ENCODE measurements at regions not wholly inside any gene's neighbourhood (a gene's known extent, or its start where the extent isn't known, plus 50 kb on each side); places are given as distances from the start of the nearest gene placed in this dataset.
"Not testable (repeated sequence)": the region's sequence is repeated elsewhere in the genome, so short reads cannot be mapped to it uniquely, and the experiment has no call there.

DNA sequence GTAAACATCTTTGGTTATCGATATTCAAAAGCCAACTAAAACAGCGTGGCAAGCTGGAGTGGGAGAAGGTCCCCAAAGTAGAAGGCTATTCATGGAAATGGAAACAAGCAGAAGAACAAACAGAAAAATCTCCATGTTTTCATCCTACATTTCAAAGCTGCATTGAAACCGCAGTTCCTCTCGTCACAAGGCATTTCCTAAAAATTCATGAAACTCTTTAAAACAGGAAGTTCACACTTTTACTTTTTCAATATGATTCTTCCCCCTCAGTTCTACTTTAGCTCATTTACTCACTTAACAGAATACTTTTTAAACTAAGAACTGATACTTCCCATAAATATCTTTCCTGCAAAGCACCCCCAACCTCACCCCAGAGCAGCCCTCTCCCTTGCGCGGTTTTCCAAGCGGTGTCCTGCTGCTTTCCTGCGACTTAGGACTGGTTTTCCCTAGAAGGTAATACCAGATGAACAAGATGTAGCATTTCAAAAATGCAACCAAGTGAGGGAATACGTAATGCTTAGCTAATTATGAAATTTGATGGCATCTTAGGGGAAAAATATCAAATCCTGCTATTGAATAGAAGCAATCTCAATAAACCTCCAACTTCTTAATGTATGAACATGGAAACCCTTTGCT, 228.3 kb upstream of the PKN2 start:
- no peak for DNase-seq

DNA sequence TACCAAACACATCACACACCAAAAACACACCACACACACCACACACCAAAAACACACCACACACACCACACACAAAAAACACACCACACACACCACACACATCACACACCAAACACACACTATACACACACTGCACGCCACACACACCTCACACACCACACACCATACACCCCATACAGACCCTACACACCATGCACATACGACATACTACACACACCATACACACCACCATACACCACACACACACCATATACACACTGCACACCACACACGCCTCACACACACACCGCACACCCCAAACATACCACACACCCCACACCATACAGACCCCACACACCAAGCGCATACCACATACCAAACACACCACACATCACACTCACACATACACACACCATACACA, 226.9 kb upstream of the PKN2 start:
- no peak for DNase-seq

DNA sequence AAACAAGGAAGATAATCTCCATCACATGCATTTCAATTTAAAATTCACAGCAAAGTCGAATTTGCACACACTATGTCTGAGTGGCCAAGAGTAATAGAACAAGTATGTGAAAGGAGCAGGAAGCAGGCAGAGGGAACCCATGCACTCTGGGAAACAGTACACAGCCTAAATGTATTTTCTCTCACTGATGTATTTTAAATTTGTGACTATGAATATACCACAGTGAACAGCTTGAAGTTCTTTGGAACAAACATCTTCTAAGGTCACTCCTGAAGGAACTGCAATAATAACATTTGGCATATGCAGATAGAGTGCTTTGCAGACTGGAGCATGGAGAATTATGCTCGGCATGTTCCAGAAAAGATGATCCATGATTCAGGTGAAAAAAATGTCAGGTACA, 223.1 kb upstream of the PKN2 start:
- DNase-seq: no peak

DNA sequence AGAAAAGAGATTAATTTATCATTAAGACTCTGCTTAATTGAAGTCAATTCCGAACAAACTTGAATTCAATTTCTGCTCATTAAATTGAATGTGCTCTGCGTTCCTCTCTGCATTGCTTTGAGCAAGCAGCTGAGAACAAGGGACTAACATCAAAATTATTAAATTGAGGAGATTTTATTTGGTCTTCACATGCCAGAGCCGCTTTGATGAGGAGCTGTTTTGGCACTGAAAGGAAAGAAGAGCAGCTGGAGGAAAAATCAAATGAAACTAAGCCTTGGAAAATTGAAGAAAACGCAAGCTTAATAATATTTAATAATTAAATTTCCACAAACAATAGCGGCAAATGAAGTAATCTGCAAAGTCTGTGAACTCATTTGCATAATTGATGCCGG, 222.0 kb upstream of the PKN2 start:
- DNase-seq: no peak

DNA sequence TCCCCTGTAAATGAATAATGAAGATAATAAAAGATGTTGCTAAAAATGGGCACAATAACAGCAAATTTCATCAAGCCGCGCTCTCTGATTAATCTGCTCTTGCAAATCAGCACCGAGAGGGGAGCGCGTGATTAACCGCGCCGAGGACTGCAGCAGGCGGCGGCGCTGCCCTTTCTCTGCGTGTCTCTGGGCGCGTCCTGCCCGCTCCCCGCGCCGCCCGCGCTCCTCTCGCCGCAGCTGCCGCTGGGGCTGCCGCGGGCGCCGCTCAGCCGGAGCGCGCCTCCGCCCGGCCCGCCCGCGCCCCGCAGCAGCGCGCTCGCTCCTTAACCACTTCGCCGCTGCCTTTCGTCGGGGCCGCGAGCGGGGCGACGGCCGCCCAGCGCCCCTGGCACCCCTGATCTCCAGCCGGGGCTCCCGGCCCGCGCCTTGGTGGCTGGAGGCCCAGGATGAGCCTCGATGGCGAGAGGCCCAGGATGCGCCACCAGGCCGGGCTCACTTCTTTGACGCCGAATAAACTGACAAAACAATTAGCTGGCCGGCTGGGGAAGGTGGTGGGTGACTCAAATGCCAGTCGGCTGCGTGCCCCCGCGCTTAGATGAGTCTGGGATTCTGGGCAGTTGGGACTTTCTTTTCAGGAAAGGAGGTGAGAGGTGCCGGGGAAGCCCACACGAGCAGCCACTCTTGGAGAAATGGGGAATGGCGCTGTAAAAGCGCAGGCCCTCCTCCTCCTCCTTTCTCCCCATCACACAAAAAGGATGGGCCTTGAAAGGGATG, 221.4 kb upstream of the PKN2 start:
- DNase-seq: no peak

DNA sequence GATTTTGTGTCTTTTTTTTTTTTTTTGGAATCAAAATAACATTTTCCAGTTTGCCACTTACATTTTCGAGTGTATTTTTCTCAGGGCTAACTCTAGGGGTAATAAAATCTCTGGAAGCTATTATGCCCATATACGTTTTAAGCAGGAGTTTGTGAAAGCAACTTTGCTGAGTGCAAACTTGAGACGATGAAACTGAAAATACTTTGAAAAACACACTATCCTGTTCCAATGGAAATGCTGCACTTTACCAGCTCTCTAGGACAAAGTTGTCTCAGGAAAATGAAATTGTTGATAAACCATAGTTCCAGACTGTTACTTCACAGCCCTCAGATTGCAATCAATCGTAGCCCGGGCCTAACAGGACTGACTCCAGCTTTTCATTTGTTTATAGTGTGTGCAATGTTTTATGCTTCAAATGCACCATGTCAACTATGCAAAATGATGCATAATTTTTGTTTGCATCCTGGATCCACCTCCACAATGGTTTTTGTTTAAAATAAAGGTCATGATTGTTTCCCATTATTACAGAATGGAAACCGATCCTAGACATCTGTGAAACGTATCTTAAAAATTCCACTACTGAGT, 220.6 kb upstream of the PKN2 start:
- no peak for DNase-seq

DNA sequence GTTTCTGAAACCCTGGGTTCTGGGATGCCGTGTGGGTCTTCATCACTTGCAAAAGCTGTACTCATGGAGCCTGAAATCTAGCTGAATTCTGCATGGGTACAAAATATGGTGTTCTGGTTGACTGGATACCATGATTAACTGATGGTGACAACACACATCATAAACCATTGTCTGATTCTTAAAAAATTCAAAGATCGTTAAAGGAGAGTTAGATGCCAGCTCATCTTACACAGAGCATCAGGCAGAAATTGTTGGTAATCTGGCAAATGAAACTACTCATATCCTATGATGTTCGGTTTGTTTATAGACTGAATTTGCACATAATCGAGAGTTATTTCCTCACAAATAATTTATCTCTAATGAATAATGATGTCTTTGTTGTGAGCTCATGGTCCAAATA, 218.1 kb upstream of the PKN2 start:
- no peak for DNase-seq

DNA sequence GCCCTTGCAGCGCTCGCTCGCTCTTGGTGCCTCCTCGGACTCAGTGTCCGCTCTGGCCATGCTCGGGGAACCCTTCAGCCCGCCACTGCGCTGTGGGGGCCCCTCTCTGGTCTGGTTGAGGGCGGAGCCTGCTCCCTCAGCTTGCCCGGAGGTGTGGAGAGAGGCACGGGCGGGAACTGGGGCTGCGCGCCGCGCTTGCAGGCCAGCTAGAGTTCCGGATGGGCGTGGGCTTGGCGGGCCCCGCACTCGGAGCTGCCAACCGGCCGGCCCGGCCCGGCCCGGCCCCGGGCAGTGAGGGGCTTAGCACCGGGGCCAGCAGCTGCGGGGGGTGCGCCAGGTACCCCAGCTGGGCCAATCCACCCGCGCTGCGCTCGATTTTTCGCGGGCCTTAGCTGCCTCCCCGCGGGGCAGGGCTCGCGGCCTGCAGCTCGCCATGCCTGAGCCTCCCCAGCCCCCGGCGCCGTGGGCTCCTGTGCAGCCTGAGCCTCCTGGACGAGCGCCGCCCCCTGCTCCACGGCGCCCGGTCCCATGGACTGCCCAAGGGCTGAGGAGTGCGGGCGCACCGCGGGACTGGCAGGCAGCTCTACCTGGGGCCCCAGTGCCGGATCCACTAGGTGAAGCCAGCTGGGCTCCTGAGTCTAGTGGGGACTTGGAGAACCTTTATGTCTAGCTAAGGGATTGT, 217.0 kb upstream of the PKN2 start:
- DNase-seq: no peak

DNA sequence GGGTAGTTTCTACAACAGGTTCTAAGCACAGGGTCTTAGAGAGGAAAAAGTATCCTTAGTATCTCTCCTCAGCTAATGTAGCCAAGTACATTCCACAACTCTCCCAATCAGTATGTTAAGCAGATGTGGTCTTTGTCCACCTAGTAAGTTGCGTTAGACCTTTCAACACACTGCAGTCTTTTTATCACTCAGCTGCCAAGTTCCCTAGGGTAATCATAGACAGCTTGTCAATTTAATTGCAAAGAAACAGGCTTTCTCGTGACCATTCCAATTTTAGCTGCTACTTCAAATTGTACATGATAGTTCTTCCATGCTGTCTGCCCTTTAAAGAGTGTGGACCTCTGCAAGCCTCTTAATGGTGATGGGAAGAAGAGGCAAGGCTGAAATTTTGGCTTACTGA, 211.8 kb upstream of the PKN2 start:
- DNase-seq: no peak

DNA sequence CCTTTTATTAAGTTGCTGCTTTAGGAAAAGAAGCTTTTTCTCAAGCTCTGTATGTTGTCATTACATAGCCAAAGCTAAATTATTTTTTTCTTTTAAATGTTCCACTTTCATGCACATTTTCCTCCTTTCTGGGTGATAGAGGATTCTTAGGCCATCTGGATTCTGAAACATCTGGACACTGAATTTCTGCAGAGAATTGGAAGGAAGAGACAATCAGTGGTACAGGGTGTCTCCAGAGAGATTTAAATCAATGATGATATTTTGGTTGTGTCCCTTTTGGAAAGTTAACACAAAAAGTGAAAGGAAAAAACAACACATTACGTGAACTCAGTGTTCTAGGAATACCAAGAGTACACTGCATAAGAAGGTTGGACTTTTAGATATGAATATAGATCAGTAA, 211.4 kb upstream of the PKN2 start:
- DNase-seq: no peak

DNA sequence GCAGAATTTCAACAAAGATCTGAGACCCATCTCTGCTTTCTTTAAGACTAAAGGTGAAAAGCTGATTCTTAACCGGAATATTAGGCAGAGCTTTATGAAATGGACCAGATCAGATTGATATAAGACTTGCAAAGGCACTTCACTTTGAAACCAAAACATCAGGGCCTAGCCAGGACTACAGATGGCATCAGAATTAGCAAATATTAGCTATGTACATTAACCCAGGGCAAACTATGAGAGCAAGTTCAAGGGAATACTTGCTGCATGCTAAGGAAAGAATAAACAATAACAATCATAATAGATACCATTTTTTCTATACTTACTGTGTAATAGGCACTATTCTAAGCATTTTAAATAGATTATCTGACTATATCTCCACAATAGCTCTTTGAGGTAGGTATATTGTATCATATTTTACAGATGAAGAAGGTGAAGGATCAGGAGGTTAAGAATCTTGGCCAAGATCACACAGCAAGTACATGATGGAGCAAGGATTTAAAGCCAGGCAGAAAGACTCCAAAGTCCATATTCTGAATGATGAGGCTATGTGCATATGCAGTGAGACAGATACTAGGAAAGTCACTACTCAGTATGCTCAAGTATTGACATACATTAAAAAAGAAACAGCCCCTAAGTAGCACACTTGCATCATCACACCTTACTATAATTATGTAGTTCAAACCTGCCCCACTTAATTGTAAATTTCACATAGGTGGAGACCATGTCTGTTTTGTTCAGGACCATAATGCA, 209.3 kb upstream of the PKN2 start:
- DNase-seq: no peak

DNA sequence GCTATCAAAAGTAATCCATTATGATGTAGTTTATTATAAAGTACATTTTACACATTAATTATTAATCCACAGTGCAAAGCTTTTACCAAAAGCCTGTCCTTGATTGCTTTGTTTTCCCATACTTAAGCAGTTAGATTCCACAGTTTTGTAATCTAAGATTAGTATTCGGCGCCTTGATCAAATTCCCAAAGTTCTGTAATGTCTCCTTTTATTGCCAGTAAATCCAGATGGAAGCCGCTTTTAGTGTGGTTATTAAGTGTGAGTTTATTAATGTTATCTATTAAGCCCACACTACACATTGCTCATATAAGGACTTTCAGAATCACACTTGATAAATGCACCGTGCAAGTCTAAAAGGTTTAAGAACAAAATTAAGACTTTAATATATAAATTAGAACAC, 199.2 kb upstream of the PKN2 start:
- no peak for DNase-seq

DNA sequence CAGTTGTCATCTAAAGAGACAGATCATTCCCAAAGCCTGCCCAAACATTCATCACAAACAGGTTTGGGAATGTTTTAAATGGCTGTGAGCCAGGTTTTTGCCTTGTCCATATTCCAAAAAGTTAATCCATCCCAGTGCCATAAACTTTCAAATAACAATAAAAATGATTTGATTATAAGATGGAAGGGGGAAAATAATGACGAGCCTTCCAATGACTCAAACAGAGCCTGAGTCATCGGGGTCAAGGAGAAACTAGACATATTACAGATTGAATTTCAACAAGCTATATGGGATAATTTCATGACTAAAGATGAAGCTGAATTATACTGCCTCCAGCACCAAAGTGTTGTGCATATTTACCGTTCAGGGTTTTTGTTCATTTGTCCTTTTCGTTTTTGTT, 195.8 kb upstream of the PKN2 start:
- DNase-seq: no peak

DNA sequence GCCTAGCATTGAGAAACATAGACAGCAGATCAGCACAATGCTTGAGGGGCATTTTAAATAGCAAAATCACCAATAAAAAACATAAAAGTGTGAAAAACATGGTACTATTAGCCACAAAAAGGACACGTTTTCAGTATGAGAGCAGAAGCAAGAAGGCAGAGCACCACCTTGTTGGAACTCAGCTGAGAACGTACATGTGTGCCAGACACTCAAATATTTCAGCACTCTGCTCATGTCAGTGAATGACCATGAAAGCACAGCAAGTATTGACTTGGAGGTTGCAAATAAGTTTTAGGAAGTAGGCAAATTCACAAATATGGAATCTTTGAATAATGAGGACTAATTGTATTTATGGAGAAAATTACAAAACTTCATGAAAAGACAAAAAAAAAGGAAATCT, 193.4 kb upstream of the PKN2 start:
- no peak for DNase-seq

DNA sequence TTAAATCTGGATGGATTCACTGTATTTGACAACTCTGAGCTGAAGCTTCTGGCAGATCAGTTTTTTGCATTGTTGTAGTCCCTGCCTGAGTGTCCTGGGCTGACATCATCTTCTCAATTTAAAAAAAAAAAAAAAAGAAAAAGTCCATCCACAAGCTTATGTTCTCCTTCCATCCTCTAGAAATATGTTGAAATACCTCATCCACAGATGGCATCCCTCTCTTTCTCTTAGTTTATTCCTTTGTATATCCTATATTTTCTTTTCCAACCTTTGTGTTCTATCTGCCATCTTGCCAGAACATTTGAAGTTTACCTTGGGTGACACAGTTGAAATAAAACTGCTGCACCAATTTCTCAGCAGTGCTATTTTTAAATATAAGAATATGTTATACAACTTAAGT, 184.4 kb upstream of the PKN2 start:
- DNase-seq: no peak

DNA sequence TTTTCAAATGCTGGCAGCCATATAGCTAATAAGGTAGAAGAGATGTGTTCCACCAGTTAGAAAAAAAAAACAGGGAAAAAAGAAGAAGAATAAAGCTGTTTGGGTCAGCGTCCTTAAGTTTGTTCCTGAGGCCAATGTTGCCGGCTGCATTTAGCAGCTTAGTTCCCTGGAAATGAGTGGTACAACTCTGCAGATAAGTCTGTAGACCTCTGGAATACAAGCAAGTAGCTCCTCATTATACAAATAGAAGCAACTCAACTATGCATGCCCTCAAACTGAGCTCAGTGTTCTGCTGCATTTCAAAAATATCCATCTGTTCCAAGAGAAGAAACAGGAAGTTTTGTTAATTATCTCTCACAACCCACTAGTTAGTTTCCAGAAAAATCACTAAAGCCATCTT, 181.2 kb upstream of the PKN2 start:
- DNase-seq: no peak

DNA sequence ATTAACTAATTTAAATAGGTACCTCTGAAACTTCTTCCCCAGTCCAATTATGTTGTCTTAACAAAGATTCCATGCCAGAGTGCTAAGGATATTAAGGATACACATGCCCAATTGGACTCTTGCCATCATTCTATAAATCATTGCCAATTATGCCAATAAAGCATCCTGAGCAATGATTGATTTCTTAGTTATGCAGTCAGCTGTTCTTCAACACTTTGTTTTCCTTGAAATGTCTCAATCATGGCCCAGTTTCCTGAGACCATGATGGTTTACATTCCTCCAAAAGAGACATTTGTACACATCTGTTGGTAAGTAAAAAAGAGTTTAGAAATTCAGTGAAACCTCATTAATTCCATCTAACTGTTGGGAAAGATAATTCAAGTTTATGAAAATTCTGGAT, 180.4 kb upstream of the PKN2 start:
- no peak for DNase-seq

DNA sequence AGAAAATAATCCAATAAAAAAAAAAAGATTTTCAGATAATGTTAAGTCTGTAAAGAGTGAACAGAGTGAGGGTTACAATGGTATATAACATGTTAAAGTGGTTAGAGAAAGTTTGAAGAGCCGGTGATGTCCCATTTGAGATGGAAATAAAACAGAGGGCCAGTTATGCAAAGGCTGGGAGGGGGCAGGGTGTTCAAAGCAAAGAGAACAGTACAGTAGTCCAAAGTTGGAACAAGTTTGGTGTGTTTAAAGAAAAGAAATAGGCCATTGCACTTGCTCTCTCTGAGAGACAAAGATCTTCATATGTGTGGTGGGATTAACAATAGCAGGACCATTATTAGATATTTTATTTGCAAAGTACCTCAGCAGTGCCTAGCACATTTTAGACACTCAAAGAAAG, 179.5 kb upstream of the PKN2 start:
- DNase-seq: no peak

DNA sequence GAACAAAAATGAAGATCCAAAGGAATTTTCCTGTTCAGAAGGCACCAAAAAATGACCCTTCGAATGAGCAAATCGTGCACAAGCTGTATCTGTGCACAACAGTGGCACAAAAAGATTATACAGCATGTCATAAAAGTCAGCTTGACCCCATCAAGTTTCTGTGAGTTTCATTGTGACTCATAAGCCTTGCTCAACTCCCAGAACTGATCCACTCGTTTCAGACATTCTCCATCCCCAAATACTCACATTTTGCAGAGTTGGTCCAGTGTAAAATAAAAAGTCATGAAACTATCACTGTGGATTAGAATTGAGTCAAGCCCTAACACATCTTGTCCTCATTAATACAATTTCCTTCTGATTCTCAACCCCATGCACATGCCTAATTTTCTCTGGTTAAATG, 174.7 kb upstream of the PKN2 start:
- DNase-seq: no peak

DNA sequence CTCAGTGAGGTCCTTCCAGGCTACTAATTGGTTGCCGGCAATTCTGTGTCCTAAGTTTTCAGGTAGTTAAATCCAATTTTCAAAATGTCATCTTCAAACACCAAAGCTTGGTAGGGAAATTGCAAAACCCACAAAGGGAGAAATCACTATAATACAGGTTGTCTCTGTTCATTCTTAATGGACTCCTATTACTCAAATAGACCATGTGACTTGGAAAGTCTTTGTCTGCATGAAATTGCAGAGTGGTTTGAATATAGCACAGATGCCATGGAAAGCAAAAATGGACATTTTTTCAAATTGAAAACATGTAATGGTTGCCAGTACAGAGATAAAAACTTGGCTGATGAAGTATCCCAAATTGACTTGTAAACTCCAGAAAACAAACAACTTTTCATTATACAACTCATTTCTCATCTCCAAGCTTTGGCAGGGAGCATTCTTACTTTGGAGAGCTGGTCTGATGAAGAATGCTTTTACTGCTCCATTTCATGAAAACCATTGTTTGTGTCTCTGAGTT, 169.5 kb upstream of the PKN2 start:
- no peak for DNase-seq

DNA sequence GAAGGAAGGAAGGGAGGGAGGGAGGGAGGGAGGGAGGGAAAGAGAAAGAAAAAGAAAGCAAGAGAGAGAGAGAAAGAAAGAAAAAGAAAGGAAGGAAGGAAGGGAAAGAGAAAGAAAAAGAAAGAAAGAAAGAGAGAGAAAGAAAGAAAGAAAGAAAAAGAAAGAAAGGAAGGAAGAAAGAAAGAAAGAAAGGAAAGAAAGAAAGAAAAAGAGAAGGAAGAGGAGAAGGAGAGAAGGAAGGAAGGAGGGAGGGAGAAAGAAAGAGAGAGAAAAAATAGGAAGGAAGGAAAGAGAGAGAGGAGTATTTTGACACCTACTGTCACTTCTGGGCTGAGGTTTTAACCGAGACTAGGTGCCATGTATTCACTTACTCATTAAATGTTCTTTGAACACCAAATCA, 166.6 kb upstream of the PKN2 start:
- DNase-seq: not testable (repeated sequence)

DNA sequence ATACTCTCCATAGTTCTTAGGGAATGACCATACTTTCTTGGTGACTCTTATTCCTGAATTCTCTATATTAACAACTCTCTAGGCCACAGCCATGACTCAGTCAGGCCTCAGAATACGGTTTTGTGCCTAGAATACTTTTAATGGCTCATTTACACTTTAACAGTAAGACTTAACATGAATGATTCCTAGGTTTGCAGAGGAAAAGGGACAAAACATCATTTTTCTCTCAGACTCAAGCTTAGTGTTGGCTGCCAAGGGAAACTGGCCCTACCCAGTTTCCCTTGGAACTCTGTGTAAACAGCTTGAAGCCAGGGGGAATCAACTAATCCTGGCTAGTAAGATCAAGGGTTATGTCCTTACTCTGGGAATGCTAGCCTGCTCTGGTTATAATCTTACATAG, 164.9 kb upstream of the PKN2 start:
- DNase-seq: no peak

Data from activated CD4-positive, alpha-beta T cell treated with anti-CD3 and anti-CD28 coated beads for 4 hours (primary cell).